Stimulated activated memory B cell treated with anti-CD40 and anti-IgM and Interleukin-4, amounts not matched to agents 10 μg/mL and 1 μg/mL and 100 μg/mL, for 72 hours (primary cell): ENCODE measurements at regions not wholly inside any gene's neighbourhood (a gene's known extent, or its start where the extent isn't known, plus 50 kb on each side); places are given as distances from the start of the nearest gene placed in this dataset.

Source experiments
- ATAC-seq: fragments of 150-1000 bp; cut with Tn5 transposase; 2 replicates; pipeline ENCODE4 v1.10.0; 2021
- H3K27ac Mint-ChIP-seq: one replicate; pipeline ENCODE4 v1.8.0; 2022; ENCODE audit warnings: mild to moderate bottlenecking, mixed read lengths
- H3K27me3 Mint-ChIP-seq: one replicate; pipeline ENCODE4 v1.8.0; 2022; ENCODE audit warnings: mixed read lengths
- H3K36me3 Mint-ChIP-seq: one replicate; pipeline ENCODE4 v1.8.0; 2022; ENCODE audit warnings: mixed read lengths
- H3K4me1 Mint-ChIP-seq: one replicate; pipeline ENCODE4 v1.8.0; 2022; ENCODE audit warnings: mixed read lengths
- H3K4me3 Mint-ChIP-seq: one replicate; pipeline ENCODE4 v1.8.0; 2022; ENCODE audit warnings: mild to moderate bottlenecking, moderate library complexity, mixed read lengths
- H3K9me3 Mint-ChIP-seq: one replicate; pipeline ENCODE4 v1.8.0; 2022; ENCODE audit warnings: mixed read lengths

- Mint-ChIP-seq H3K36me3 (peaks cover 47% of the 10 kb centered on the region), H3K4me3 (no peak overlapping the region), H3K27ac (peak overlapping the region; percentile 99), H3K27me3 (no peaks in the 10 kb centered on the region), H3K9me3 (peaks cover 9% of the 10 kb centered on the region), H3K4me1 (peaks cover 70% of the 10 kb centered on the region)
- ATAC-seq, result no peak
Observed at GRCh38 chr12:31876568-31877424, 82.4 kb upstream of the RESF1 start.

DNA sequence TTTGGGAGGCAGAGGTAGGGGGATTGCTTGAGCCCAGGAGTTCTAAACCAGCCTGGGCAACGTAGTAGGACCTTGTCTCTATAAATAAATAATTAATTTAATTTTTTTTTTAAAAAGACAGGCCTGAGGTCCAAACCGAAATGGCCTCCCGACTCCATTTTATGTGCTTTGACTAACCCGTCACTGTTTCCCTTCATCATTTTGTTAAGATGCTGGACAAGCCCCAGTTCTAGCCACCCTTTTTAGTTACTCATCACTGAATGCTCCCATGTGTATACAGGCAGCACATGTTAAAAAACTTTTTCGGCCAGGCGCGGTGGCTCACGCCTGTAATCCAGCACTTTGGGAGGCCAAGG lies 83.6 kb upstream of the RESF1 start:
- Mint-ChIP-seq H3K9me3 (peaks cover 9% of the 10 kb centered on the region), H3K4me1 (peaks cover 74% of the 10 kb centered on the region), H3K4me3 (no peak overlapping the region), H3K27ac (peak overlapping the region; percentile 99), H3K27me3 (no peaks in the 10 kb centered on the region), H3K36me3 (peaks cover 52% of the 10 kb centered on the region)
- no peak for ATAC-seq

- Mint-ChIP-seq H3K4me1 (peaks cover 69% of the 10 kb centered on the region), H3K4me3 (peak overlapping the region; percentile 76), H3K27me3 (no peaks in the 10 kb centered on the region), H3K36me3 (peaks cover 50% of the 10 kb centered on the region), H3K27ac (peak overlapping the region; percentile 99), H3K9me3 (peaks cover 9% of the 10 kb centered on the region)
- ATAC-seq, result peak; percentile 94
Observed at GRCh38 chr12:31874961-31875608, 84.1 kb upstream of the RESF1 start.

GRCh38 chr12:31872831-31873604 lies 86.2 kb upstream of the RESF1 start:
- Mint-ChIP-seq H3K27me3 (no peaks in the 10 kb centered on the region), H3K27ac (peak overlapping the region; percentile 99), H3K36me3 (peaks cover 36% of the 10 kb centered on the region), H3K4me3 (no peak overlapping the region), H3K4me1 (peaks cover 59% of the 10 kb centered on the region), H3K9me3 (peaks cover 4% of the 10 kb centered on the region)
- ATAC-seq, result no peak

DNA sequence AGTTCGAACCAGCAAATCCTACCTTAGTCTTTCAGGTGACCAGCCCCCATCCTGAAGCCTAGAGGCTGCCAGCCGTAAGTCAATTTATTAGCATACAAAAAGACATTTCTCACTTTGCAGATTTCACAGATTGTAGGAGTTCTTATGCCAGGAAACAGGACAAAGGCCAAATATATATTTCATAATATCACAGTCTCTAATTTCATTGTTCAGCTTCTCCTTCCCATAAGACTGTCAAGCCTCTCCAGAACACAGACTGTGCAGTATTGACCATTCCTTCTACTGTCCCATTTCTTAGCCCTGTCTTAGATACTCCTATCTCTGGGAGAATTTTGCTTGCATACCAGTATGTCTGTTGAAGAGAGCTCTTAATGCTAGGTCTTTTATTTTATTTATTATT lies 89.2 kb upstream of the RESF1 start:
- H3K27ac Mint-ChIP-seq, result no peak overlapping the region
- H3K4me1 Mint-ChIP-seq, result peaks cover 49% of the 10 kb centered on the region
- H3K27me3 Mint-ChIP-seq, result no peaks in the 10 kb centered on the region
- ATAC-seq, result no peak
- peaks cover 32% of the 10 kb centered on the region for H3K36me3 Mint-ChIP-seq
- no peak overlapping the region for H3K4me3 Mint-ChIP-seq
- H3K9me3 Mint-ChIP-seq, result peaks cover 4% of the 10 kb centered on the region

DNA sequence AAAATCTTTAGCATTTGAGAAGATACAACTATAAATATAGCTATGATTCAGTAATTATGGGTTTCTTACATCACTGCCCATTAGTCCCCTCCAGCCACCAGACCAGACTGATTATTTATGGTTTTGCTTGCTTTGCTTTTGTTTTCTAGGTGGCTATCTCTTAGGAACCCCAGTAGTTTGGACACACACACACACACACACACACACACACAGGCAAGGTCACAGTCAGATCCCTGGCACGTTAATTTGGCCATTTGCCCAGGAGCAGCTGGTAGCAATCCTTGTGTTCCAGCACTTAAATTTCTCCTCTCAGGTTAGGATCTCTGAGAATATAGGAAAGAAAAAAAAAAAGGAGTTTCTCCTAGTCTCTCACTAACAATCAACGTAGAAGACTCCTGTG lies 90.2 kb upstream of the RESF1 start:
- H3K27ac Mint-ChIP-seq, result peak overlapping the region; percentile 75
- peaks cover 4% of the 10 kb centered on the region for H3K9me3 Mint-ChIP-seq
- H3K27me3 Mint-ChIP-seq, result no peaks in the 10 kb centered on the region
- no peak for ATAC-seq
- peaks cover 28% of the 10 kb centered on the region for H3K36me3 Mint-ChIP-seq
- peaks cover 39% of the 10 kb centered on the region for H3K4me1 Mint-ChIP-seq
- no peak overlapping the region for H3K4me3 Mint-ChIP-seq

DNA sequence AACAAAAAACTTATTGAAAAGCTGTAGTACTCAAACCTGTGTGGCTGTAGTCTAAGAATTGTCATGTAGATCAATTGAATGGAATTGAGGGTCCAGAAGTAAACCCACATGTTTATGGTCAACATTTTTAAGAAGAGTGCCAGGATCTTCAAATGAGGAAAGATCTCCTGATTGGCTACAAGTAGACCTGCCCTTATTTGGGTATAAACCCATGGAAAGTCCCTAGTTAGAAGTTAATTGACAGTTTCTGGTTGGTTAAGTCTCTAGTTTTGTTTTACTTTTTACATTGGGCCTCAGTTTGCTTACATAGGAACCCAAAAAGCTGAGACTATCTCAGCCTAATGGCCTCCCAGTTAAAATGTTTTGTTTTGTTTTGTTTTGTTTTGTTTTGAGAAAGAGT lies 91.9 kb upstream of the RESF1 start:
- Mint-ChIP-seq H3K27ac (peak overlapping the region; percentile 75), H3K27me3 (no peaks in the 10 kb centered on the region), H3K4me3 (peak overlapping the region; percentile 29), H3K9me3 (peaks cover under 1% of the 10 kb centered on the region), H3K4me1 (peaks cover 25% of the 10 kb centered on the region), H3K36me3 (peaks cover 14% of the 10 kb centered on the region)
- no peak for ATAC-seq

DNA sequence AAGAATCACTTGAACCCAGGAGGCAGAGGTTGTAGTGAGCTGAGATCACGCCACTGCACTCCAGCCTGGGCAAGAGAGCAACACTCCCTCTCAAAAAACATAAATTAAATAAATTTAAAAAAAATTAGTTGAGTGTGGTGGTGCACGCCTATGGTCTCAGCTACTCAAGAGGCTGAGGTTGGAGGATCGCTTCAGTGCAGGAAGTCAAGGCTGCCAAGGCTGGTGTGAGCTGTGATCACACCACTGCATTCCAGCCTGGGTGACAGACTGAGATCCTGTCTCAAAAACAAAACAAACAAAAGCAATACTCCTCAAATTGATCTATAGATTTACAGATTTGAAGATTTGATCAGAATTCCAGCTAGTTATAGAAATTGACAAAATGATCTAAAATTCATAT lies 92.7 kb upstream of the RESF1 start:
- no peak for ATAC-seq
- Mint-ChIP-seq H3K4me1 (peaks cover 25% of the 10 kb centered on the region), H3K27me3 (no peaks in the 10 kb centered on the region), H3K9me3 (peaks cover 2% of the 10 kb centered on the region), H3K36me3 (peaks cover 11% of the 10 kb centered on the region), H3K27ac (no peak overlapping the region), H3K4me3 (no peak overlapping the region)

DNA sequence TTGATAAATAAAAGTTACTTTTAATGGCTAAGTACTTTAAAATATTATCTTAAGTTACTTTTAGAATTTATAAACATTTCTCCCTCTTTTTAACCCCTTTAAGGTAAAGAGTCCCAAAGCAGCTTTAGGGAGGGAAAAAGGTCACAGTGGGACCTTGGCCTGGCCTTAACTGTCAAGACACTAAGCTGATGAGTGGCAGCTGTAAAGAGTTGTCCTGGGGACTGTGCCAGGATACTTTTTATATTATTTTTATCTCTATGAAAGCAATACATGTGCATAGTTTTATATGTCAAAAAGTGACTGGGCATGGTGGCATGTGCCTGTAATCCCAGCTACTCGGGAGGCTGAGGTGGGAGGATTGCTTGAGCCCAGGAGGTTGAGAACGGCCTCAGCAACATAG lies 94.2 kb upstream of the RESF1 start:
- Mint-ChIP-seq H3K27ac (no peak overlapping the region), H3K36me3 (peaks cover 6% of the 10 kb centered on the region), H3K9me3 (peaks cover 3% of the 10 kb centered on the region), H3K4me1 (peaks cover 26% of the 10 kb centered on the region), H3K4me3 (no peak overlapping the region), H3K27me3 (no peaks in the 10 kb centered on the region)
- no peak for ATAC-seq

DNA sequence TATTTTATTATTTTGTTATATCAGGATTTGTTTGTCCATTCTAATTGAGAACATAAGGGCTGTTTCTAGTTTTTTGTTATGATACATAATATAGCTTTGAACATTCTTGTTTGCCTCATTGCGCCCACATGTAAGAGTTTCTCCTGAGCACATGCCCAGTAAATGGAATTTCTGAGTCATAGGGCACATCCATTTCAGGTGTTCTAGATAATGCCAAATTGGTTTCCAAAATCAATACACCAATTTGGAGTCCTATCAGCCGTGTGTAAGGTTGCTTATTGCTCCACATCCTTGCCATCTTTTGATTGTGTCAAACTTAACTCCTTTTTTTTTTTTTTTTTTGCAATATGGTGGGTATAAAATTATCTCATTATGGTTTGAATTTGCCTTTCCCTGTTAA lies 97.9 kb upstream of the RESF1 start:
- no peak for ATAC-seq
- H3K36me3 Mint-ChIP-seq, result peaks cover 6% of the 10 kb centered on the region
- no peak overlapping the region for H3K4me3 Mint-ChIP-seq
- H3K4me1 Mint-ChIP-seq, result peaks cover 19% of the 10 kb centered on the region
- H3K9me3 Mint-ChIP-seq, result peaks cover 3% of the 10 kb centered on the region
- H3K27ac Mint-ChIP-seq, result no peak overlapping the region
- no peaks in the 10 kb centered on the region for H3K27me3 Mint-ChIP-seq

DNA sequence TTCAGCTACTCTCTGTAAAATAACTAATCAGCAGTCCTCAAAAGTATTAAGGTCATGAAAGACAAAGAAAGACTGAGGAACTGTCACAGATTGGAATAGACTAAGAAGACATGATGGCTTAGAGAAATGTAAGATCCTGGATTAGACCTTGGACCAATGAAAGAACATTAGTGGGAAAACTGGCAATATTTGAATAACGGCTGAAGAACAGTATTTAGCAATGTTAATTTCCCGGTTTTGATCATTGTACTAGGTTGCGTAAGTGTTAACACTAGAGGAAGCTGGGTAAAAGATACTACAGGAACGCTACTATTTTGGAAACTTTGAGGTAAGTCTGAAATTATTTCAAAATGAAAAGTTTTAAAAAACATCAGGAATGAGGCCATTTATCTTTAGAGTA lies 98.8 kb upstream of the RESF1 start:
- H3K9me3 Mint-ChIP-seq, result peaks cover 3% of the 10 kb centered on the region

GRCh38 chr12:31859232-31859977 lies 99.8 kb upstream of the RESF1 start:
- peak overlapping the region; percentile 72 for H3K27ac Mint-ChIP-seq
- H3K9me3 Mint-ChIP-seq, result peaks cover 3% of the 10 kb centered on the region
- peaks cover 6% of the 10 kb centered on the region for H3K36me3 Mint-ChIP-seq
- no peaks in the 10 kb centered on the region for H3K27me3 Mint-ChIP-seq
- ATAC-seq, result peak; percentile 88
- peak overlapping the region; percentile 23 for H3K4me3 Mint-ChIP-seq
- H3K4me1 Mint-ChIP-seq, result peaks cover 19% of the 10 kb centered on the region

More for the DNA sequence above, 98.8 kb upstream of the RESF1 start:
- Mint-ChIP-seq H3K36me3 (peaks cover 6% of the 10 kb centered on the region), H3K4me3 (no peak overlapping the region), H3K4me1 (peaks cover 19% of the 10 kb centered on the region), H3K27ac (peak overlapping the region; percentile 72), H3K27me3 (no peaks in the 10 kb centered on the region)
- ATAC-seq, result no peak

DNA sequence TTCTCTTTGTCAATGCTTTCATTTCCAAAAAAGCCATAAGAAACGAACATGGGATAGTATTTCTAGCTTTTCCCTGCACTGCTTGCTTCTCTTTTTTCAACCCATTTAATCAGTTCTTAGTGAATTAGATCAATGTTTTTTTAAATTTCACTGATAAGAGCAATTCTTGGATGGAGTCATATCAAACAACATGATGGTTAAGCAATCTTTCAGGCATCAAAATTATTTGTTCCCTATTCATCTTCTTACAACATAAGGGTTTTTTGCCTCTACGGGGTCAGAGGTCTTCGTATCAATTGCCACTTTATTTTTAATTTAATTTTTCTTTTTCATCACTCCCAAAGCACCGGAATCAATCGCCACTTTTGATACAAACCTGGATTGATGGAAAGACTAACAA lies 103.8 kb upstream of the RESF1 start:
- Mint-ChIP-seq H3K36me3 (peaks cover 30% of the 10 kb centered on the region), H3K27me3 (no peaks in the 10 kb centered on the region), H3K4me3 (no peak overlapping the region), H3K9me3 (peaks cover 11% of the 10 kb centered on the region), H3K27ac (no peak overlapping the region), H3K4me1 (peaks cover 13% of the 10 kb centered on the region)
- ATAC-seq, result no peak

GRCh38 chr12:31853977-31854376 lies 105.2 kb upstream of the RESF1 start:
- no peaks in the 10 kb centered on the region for H3K27me3 Mint-ChIP-seq
- no peak overlapping the region for H3K27ac Mint-ChIP-seq
- no peak overlapping the region for H3K4me3 Mint-ChIP-seq
- ATAC-seq, result no peak
- peaks cover 30% of the 10 kb centered on the region for H3K36me3 Mint-ChIP-seq
- H3K9me3 Mint-ChIP-seq, result peaks cover 11% of the 10 kb centered on the region
- no peaks in the 10 kb centered on the region for H3K4me1 Mint-ChIP-seq

- H3K9me3 Mint-ChIP-seq, result peaks cover 11% of the 10 kb centered on the region
- no peak overlapping the region for H3K27ac Mint-ChIP-seq
- H3K27me3 Mint-ChIP-seq, result no peaks in the 10 kb centered on the region
- H3K4me1 Mint-ChIP-seq, result no peaks in the 10 kb centered on the region
- H3K4me3 Mint-ChIP-seq, result no peak overlapping the region
- peaks cover 30% of the 10 kb centered on the region for H3K36me3 Mint-ChIP-seq
- ATAC-seq, result no peak
Observed at GRCh38 chr12:31853520-31853919, 105.7 kb upstream of the RESF1 start.
